Brain microvascular endothelial cell (primary cell): ENCODE measurements at regions not wholly inside any gene's neighbourhood (a gene's known extent, or its start where the extent isn't known, plus 50 kb on each side); places are given as distances from the start of the nearest gene placed in this dataset.

Experiments used
- DNase-seq: peaks from one replicate; pipeline ENCODE4 v3.0.0-alpha.2; 2020
- H3K27ac ChIP-seq: fragments of 250-450 bp; sonication (Bioruptor Pico); 2 replicates; pipeline ENCODE4 v1.5.1; 2020; ENCODE audit warnings: mild to moderate bottlenecking, moderate library complexity
- H3K27me3 ChIP-seq: fragments of 250-450 bp; sonication (Bioruptor Pico); replicated peaks from 2 replicates; pipeline ENCODE4 v1.5.1; 2020; ENCODE audit warnings: mild to moderate bottlenecking
- H3K36me3 ChIP-seq: fragments of 250-450 bp; sonication (Bioruptor Pico); replicated peaks from 2 replicates; pipeline ENCODE4 v1.5.1; 2020; ENCODE audit warnings: mild to moderate bottlenecking
- H3K4me3 ChIP-seq: 2 replicates; pipeline ENCODE4 v1.5.1; 2011; ENCODE audit warnings: low read depth, mild to moderate bottlenecking, control low read depth, low read length, moderate library complexity
- CTCF ChIP-seq: IDR thresholded peaks from 2 replicates; pipeline ENCODE4 v1.5.1; 2011; ENCODE audit warnings: low read depth, mild to moderate bottlenecking, moderate library complexity, low read length, control low read depth, inconsistent platforms; ENCODE audit errors: missing control alignments
- in situ Hi-C: cut with HindIII; loops from 2 replicates; pipeline ENCODE4 v1.10.0; 2017; ENCODE audit warnings: low sequenced_read_pairs, low pct_ligation_motif_present

DNA sequence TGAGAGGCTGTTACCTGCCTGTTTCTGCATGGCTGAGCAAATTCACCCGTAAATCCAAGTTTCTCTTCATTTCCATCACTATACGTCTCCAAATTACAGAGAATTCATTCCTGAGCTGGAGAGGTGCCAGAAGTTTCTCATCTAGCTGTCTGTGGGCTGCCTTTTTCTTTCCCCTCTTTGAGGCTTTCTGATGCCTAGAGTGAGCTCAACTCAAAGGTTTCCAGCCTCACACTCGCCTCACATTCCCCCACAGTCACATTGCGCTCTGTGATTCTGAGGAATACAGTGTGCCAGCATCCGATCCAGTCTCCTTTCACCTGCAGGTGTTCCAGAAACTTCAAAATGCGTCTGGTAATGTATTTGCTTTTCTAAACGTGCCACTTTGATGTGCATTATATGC is 267.2 kb downstream of the MFSD1 start, which contains the start of gene IQCJ:
IQCJ (plus strand) TSS at position 229 of the 400 bp plus-strand sequence.
- Histone ChIP-seq H3K4me3 (no peak within 1 kb of the TSS), H3K36me3 (no peaks in the 10 kb centered on the region), H3K27ac (no peak within 1 kb of the TSS), H3K27me3 (no peaks in the 10 kb centered on the region)
- DNase-seq, result no peak
- TF ChIP-seq CTCF, result no peak
- in situ Hi-C loops, result no loop called here

DNA sequence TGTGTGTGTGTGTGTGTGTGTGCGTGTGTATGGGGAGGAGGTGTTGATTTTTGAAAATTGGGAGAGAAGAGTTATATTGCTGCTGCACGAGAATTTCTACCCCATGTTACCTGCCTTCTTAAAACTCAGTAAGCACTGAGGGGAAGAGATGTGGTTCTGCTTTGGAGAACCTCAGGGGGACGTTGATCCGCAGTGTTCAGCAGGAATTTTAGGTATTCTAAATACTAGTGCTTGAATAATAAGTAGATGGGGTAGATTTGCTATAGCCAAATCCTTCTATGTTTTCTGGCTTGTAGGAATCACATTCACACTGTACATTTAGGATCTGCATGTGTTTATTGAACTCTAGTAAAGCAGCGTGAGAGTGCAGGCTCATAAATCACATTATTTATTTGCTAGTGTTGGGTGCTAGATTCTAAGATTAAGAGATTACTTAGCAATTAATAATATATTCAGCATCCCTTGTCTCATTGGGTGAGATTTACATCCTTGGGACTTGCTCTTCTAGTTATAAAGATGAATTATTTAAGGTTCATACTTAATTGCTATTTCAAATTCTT is 268.1 kb downstream of the MFSD1 start:
- no peak for TF ChIP-seq CTCF
- in situ Hi-C loops, result no loop called here
- H3K27ac ChIP-seq, result no peak overlapping the region
- no peaks in the 10 kb centered on the region for H3K36me3 ChIP-seq
- no peak for DNase-seq
- no peak overlapping the region for H3K4me3 ChIP-seq
- no peaks in the 10 kb centered on the region for H3K27me3 ChIP-seq

- in situ Hi-C loops, result no loop called here
- Histone ChIP-seq H3K27me3 (no peaks in the 10 kb centered on the region), H3K4me3 (no peak overlapping the region), H3K36me3 (no peaks in the 10 kb centered on the region), H3K27ac (no peak overlapping the region)
- TF ChIP-seq CTCF, result no peak
- no peak for DNase-seq
Observed at GRCh38 chr3:159074756-159075701, 273.2 kb downstream of the MFSD1 start.

GRCh38 chr3:159077860-159078259 is 276.0 kb downstream of the MFSD1 start:
- in situ Hi-C loops, result no loop called here
- Histone ChIP-seq H3K27ac (peak overlapping the region; percentile 39), H3K36me3 (no peaks in the 10 kb centered on the region), H3K4me3 (no peak overlapping the region), H3K27me3 (no peaks in the 10 kb centered on the region)
- peak; percentile 59 for DNase-seq
- no peak for TF ChIP-seq CTCF

DNA sequence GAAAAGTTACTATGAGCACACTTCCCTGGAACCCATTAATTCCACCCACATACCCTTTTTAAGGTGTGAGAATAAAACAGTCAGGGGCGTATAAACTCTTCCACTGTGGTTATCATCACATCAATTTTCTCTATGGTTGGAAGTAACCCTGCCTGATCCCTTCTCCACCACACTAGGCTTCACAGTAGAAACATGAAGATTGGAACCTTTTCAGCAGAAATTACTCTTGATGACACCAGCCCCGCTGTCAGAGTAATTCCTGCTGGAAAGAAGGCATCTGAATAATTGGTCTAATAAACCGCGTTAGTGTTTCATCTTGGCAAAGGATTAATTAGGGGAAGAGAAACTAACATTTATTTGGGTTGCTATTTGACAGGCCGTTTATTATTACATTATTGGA is 278.4 kb downstream of the MFSD1 start:
- no peak for DNase-seq
- H3K4me3 ChIP-seq, result no peak overlapping the region
- no peaks in the 10 kb centered on the region for H3K27me3 ChIP-seq
- no peaks in the 10 kb centered on the region for H3K36me3 ChIP-seq
- no peak overlapping the region for H3K27ac ChIP-seq
- in situ Hi-C loops, result no loop called here
- TF ChIP-seq CTCF, result no peak
